ENCODE measurements at regions not wholly inside any gene's neighbourhood (a gene's known extent, or its start where the extent isn't known, plus 50 kb on each side); places are given as distances from the start of the nearest gene placed in this dataset.

DNA sequence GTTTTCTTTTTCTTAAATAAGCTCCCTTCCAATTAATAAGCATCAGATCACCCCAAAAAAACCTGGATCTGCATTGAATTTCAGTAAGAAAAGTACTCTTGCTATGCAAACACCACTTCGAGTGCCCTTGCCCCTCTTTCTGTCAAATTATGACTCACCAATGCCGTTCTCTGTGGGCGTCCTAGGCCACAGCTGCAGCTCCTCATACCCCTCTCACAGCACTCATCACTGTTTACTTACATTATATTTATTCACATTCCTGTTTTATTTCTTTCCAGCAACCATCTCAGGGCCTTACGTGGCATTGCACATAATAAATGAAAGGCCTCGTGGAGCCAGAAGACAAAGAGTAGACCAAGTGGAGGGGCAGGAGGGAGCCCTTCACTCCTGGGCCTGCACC lies 99.1 kb upstream of the CTTNBP2NL start:
- Histone ChIP-seq H3K79me2 (ENCODE audit: insufficient read depth, low read length) (no peaks in the 10 kb centered on the region), H2AFZ (ENCODE audit: low read length) (no peak overlapping the region), H3K9me3 (ENCODE audit: low read length) (no peaks in the 10 kb centered on the region), H3K4me1 (ENCODE audit: insufficient read depth, low read length, severe bottlenecking) (no peaks in the 10 kb centered on the region), H3K27ac (ENCODE audit: low read depth, low read length, poor library complexity, severe bottlenecking) (no peak overlapping the region), H3K9me2 (ENCODE audit: low read depth, low read length) (no peaks in the 10 kb centered on the region), H3K4me3 (ENCODE audit: low read depth, low read length, poor library complexity, severe bottlenecking) (no peak overlapping the region), H3K27me3 (ENCODE audit: insufficient read depth, low read length) (no peaks in the 10 kb centered on the region), H4K20me1 (ENCODE audit: insufficient read depth, low read length) (no peaks in the 10 kb centered on the region), H3K4me2 (ENCODE audit: low read length) (no peak overlapping the region), H3K36me3 (ENCODE audit: insufficient read depth, low read length) (no peaks in the 10 kb centered on the region), H3K9ac (ENCODE audit: low read length) (no peak overlapping the region), H3F3A (ENCODE audit: insufficient read depth, low read length) (no peaks in the 10 kb centered on the region)
- TF ChIP-seq, protein P1, sequence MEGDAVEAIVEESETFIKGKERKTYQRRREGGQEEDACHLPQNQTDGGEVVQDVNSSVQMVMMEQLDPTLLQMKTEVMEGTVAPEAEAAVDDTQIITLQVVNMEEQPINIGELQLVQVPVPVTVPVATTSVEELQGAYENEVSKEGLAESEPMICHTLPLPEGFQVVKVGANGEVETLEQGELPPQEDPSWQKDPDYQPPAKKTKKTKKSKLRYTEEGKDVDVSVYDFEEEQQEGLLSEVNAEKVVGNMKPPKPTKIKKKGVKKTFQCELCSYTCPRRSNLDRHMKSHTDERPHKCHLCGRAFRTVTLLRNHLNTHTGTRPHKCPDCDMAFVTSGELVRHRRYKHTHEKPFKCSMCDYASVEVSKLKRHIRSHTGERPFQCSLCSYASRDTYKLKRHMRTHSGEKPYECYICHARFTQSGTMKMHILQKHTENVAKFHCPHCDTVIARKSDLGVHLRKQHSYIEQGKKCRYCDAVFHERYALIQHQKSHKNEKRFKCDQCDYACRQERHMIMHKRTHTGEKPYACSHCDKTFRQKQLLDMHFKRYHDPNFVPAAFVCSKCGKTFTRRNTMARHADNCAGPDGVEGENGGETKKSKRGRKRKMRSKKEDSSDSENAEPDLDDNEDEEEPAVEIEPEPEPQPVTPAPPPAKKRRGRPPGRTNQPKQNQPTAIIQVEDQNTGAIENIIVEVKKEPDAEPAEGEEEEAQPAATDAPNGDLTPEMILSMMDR (IDR thresholded peaks at IDR 0.05; ENCODE audit: low read length): no peak
- TF ChIP-seq EZH2 (IDR thresholded peaks at IDR 0.05; ENCODE audit: borderline replicate concordance, low read length): no peak

DNA sequence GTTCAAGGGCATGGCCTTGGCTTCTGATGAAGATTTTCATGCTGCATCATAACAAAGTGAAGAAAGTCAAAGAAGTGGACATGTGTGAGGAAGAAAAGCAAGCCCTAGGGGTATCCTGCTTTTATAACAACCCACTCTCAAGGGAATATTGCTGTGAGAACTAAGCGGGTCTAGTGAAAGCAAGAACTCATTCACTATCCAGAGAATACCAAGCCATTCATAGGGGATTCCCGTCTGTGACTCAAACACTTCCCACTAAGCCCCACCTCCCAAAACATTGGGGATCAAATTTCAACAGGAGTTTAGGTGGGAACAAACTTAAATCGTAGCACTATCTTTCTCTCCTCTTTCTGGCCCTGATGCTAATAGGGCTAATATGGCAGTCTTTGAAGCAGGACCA lies 98.5 kb upstream of the CTTNBP2NL start:
- no peak for TF ChIP-seq EZH2 (IDR thresholded peaks at IDR 0.05; ENCODE audit: borderline replicate concordance, low read length)
- TF ChIP-seq, protein P1 (IDR thresholded peaks at IDR 0.05; ENCODE audit: low read length): no peak
- no peak overlapping the region for H3K27ac ChIP-seq (ENCODE audit: low read depth, low read length, poor library complexity, severe bottlenecking)

GRCh38 chr1:112298558-112298957 lies 97.5 kb upstream of the CTTNBP2NL start:
- Histone ChIP-seq H3K4me1 (ENCODE audit: insufficient read depth, low read length, severe bottlenecking) (no peaks in the 10 kb centered on the region), H3K4me3 (ENCODE audit: low read depth, low read length, poor library complexity, severe bottlenecking) (no peak overlapping the region), H3K9me3 (ENCODE audit: low read length) (no peaks in the 10 kb centered on the region), H3K9ac (ENCODE audit: low read length) (no peak overlapping the region), H4K20me1 (ENCODE audit: insufficient read depth, low read length) (no peaks in the 10 kb centered on the region), H3K36me3 (ENCODE audit: insufficient read depth, low read length) (no peaks in the 10 kb centered on the region), H3K27ac (ENCODE audit: low read depth, low read length, poor library complexity, severe bottlenecking) (no peak overlapping the region), H2AFZ (ENCODE audit: low read length) (no peak overlapping the region), H3K79me2 (ENCODE audit: insufficient read depth, low read length) (no peaks in the 10 kb centered on the region), H3F3A (ENCODE audit: insufficient read depth, low read length) (no peaks in the 10 kb centered on the region), H3K4me2 (ENCODE audit: low read length) (no peak overlapping the region), H3K9me2 (ENCODE audit: low read depth, low read length) (no peaks in the 10 kb centered on the region), H3K27me3 (ENCODE audit: insufficient read depth, low read length) (no peaks in the 10 kb centered on the region)
- TF ChIP-seq, protein P1 (IDR thresholded peaks at IDR 0.05; ENCODE audit: low read length): peak; percentile 61
- no peak for TF ChIP-seq EZH2 (IDR thresholded peaks at IDR 0.05; ENCODE audit: borderline replicate concordance, low read length)

More for the DNA sequence above, 98.5 kb upstream of the CTTNBP2NL start:
- no peaks in the 10 kb centered on the region for H3K79me2 ChIP-seq (ENCODE audit: insufficient read depth, low read length)
- no peaks in the 10 kb centered on the region for H3K9me2 ChIP-seq (ENCODE audit: low read depth, low read length)
- no peak overlapping the region for H3K9ac ChIP-seq (ENCODE audit: low read length)
- H3K27me3 ChIP-seq (ENCODE audit: insufficient read depth, low read length): no peaks in the 10 kb centered on the region
- no peaks in the 10 kb centered on the region for H3K36me3 ChIP-seq (ENCODE audit: insufficient read depth, low read length)
- H3F3A ChIP-seq (ENCODE audit: insufficient read depth, low read length): no peaks in the 10 kb centered on the region
- no peaks in the 10 kb centered on the region for H3K9me3 ChIP-seq (ENCODE audit: low read length)
- H2AFZ ChIP-seq (ENCODE audit: low read length): no peak overlapping the region
- no peaks in the 10 kb centered on the region for H3K4me1 ChIP-seq (ENCODE audit: insufficient read depth, low read length, severe bottlenecking)
- no peaks in the 10 kb centered on the region for H4K20me1 ChIP-seq (ENCODE audit: insufficient read depth, low read length)
- no peak overlapping the region for H3K4me3 ChIP-seq (ENCODE audit: low read depth, low read length, poor library complexity, severe bottlenecking)
- H3K4me2 ChIP-seq (ENCODE audit: low read length): no peak overlapping the region
